Nephron progenitor cell (in vitro differentiated cells): ENCODE measurements at regions not wholly inside any gene's neighbourhood (a gene's known extent, or its start where the extent isn't known, plus 50 kb on each side); places are given as distances from the start of the nearest gene placed in this dataset.
"Not testable (repeated sequence)": the region's sequence is repeated elsewhere in the genome, so short reads cannot be mapped to it uniquely, and the experiment has no call there.

Experiments used
- DNase-seq: peaks from one replicate; pipeline ENCODE4 v3.0.0; 2021
- H3K27ac Mint-ChIP-seq: 2 replicates; pipeline ENCODE4 v1.8.0; 2021; ENCODE audit warnings: mild to moderate bottlenecking, moderate library complexity, mixed read lengths
- H3K27me3 Mint-ChIP-seq: 2 replicates; pipeline ENCODE4 v1.8.0; 2021; ENCODE audit warnings: mild to moderate bottlenecking, low read depth, mixed read lengths; ENCODE audit not compliant: poor library complexity
- H3K36me3 Mint-ChIP-seq: 2 replicates; pipeline ENCODE4 v1.8.0; 2021; ENCODE audit warnings: low read depth, mixed read lengths
- H3K4me1 Mint-ChIP-seq: 2 replicates; pipeline ENCODE4 v1.8.0; 2021; ENCODE audit warnings: mixed read lengths
- H3K4me3 Mint-ChIP-seq: 2 replicates; pipeline ENCODE4 v1.8.0; 2021; ENCODE audit warnings: mild to moderate bottlenecking, moderate library complexity, mixed read lengths
- H3K9me3 Mint-ChIP-seq: 2 replicates; pipeline ENCODE4 v1.8.0; 2021; ENCODE audit warnings: mild to moderate bottlenecking, moderate library complexity, mixed read lengths
- CTCF ChIP-seq: fragments of 200-600 bp; sonication (generic); IDR thresholded peaks from 2 replicates; pipeline ENCODE4 v1.5.0; 2021; ENCODE audit warnings: antibody characterized with exemption

GRCh38 chr14:22289570-22289969 is 299.5 kb downstream of the DAD1 start:
- Mint-ChIP-seq H3K27me3 (no peaks in the 10 kb centered on the region), H3K27ac (no peak overlapping the region), H3K36me3 (no peaks in the 10 kb centered on the region), H3K4me3 (no peak overlapping the region), H3K4me1 (no peaks in the 10 kb centered on the region), H3K9me3 (no peaks in the 10 kb centered on the region)
- no peak for TF ChIP-seq CTCF
- DNase-seq: no peak

- no peaks in the 10 kb centered on the region for H3K27me3 Mint-ChIP-seq
- H3K27ac Mint-ChIP-seq: no peak overlapping the region
- H3K4me3 Mint-ChIP-seq: no peak overlapping the region
- no peaks in the 10 kb centered on the region for H3K36me3 Mint-ChIP-seq
- peaks cover 7% of the 10 kb centered on the region for H3K4me1 Mint-ChIP-seq
- no peak for DNase-seq
- TF ChIP-seq CTCF: no peak
- no peaks in the 10 kb centered on the region for H3K9me3 Mint-ChIP-seq
These were observed 303.0 kb downstream of the DAD1 start for GRCh38 chr14:22285991-22286390.

GRCh38 chr14:22282949-22283348 is 306.1 kb downstream of the DAD1 start:
- H3K4me3 Mint-ChIP-seq: no peak overlapping the region
- no peaks in the 10 kb centered on the region for H3K27me3 Mint-ChIP-seq
- no peaks in the 10 kb centered on the region for H3K9me3 Mint-ChIP-seq
- H3K4me1 Mint-ChIP-seq: peaks cover 15% of the 10 kb centered on the region
- TF ChIP-seq CTCF: no peak
- H3K27ac Mint-ChIP-seq: no peak overlapping the region
- DNase-seq: no peak
- no peaks in the 10 kb centered on the region for H3K36me3 Mint-ChIP-seq

DNA sequence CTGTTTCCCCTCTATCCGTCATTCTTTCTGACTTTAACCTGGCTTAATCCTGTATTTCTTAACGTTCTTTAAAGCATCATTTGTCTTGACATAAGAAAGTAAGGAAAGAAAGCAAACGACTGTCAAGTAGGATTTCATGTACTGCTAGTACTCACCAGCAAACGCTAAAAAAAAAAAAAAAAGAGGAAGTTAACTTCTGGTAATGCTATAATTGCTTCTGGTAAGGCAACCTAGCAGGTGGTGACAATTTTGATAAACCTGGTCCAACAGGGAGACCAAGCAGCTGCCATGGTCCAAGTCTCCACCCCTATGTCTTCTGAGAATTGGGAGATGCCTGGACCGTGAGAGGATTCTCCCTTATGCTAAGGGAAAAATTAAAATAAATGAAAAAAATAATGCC is 306.6 kb downstream of the DAD1 start:
- Mint-ChIP-seq H3K27ac (no peak overlapping the region), H3K4me3 (no peak overlapping the region), H3K4me1 (peaks cover 15% of the 10 kb centered on the region), H3K36me3 (no peaks in the 10 kb centered on the region), H3K27me3 (no peaks in the 10 kb centered on the region), H3K9me3 (no peaks in the 10 kb centered on the region)
- no peak for TF ChIP-seq CTCF
- no peak for DNase-seq

DNA sequence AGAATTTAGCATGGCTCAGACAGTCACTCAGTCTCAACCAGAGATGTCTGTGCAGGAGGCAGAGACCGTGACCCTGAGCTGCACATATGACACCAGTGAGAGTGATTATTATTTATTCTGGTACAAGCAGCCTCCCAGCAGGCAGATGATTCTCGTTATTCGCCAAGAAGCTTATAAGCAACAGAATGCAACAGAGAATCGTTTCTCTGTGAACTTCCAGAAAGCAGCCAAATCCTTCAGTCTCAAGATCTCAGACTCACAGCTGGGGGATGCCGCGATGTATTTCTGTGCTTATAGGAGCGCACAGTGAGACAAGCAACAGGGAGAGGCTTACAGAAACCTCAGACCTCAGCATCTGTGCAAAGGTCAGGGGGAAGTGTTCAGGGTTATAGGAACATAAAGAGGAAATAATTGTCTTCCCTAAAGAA is 307.6 kb downstream of the DAD1 start:
- not testable (repeated sequence) for H3K27me3 Mint-ChIP-seq, H3K27ac Mint-ChIP-seq, H3K9me3 Mint-ChIP-seq, H3K36me3 Mint-ChIP-seq, DNase-seq, H3K4me3 Mint-ChIP-seq
- peaks cover 15% of the 10 kb centered on the region for H3K4me1 Mint-ChIP-seq

DNA sequence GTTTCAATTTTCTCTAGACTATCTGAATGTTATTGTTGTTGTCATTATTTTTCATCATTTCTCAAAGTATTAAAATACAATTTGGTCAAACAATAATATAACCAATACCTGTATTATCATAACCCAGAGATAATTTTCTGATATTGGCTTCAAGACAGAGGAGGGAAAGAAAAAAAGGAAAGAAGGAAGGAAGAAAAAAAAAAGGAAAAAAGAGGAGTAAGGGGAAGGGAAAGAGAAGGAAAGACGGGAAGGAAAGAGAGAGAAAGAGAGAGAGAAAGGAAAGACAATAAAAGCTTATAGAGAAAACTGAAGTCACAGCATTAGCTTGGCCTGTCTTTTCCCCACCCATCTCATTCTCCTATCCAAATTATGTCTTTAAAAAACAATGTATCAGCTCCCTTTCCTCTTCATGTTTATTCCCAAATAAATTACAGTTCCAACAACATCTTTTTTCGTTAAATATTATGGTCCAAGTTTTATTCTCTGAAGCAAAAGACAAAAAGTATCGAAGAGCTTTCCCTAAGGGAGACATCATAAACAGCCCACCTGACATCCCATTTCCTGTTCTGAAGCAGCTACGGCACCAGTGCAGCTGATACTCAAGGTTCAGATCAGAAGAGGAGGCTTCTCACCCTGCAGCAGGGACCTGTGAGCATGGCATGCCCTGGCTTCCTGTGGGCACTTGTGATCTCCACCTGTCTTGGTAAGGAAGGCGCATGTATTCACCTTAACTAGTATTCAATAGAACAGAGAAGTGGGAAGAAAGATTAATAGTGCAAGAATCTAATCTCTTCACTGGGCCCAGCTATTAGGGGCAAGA is 308.3 kb downstream of the DAD1 start:
- no peak for TF ChIP-seq CTCF
- H3K4me3 Mint-ChIP-seq: no peak overlapping the region
- peaks cover 15% of the 10 kb centered on the region for H3K4me1 Mint-ChIP-seq
- DNase-seq: no peak
- H3K36me3 Mint-ChIP-seq: no peaks in the 10 kb centered on the region
- no peaks in the 10 kb centered on the region for H3K9me3 Mint-ChIP-seq
- H3K27ac Mint-ChIP-seq: peak overlapping the region; percentile 1
- H3K27me3 Mint-ChIP-seq: peaks cover 6% of the 10 kb centered on the region
